Endothelial cell of umbilical vein (primary cell): ENCODE measurements at regions not wholly inside any gene's neighbourhood (a gene's known extent, or its start where the extent isn't known, plus 50 kb on each side); places are given as distances from the start of the nearest gene placed in this dataset.

Experiments used
- BruUV-seq: library from RNA; stranded (reverse); fragments of 400-500 nt; replicated peaks from 2 replicates; lab custom pipeline; 2021; lab: Mats Ljungman, UMichigan
- CTCF ChIA-PET: fragments of 300-600, 350-600 bp; sonication (Branson Sonifier 250); formaldehyde crosslinking; loops from one replicate; lab custom pipeline; 2021; ENCODE audit warnings: antibody characterized with exemption, inconsistent platforms; lab: Charles Lee
- POLR2A ChIA-PET: fragments of 300-600, 350-600 bp; sonication (Branson Sonifier 250); formaldehyde crosslinking; loops from one replicate; lab custom pipeline; 2021; ENCODE audit warnings: antibody characterized with exemption, inconsistent platforms; lab: Charles Lee
- DNase-seq: peaks from one replicate; pipeline ENCODE4 v3.0.0-alpha.2; 2011; ENCODE audit warnings: low read depth, low spot score
- FAIRE-seq: peaks from 2 replicates; lab custom pipeline; 2011; peaks lifted over from hg19 to GRCh38; lab: Jason Lieb, UNC
- H2AFZ ChIP-seq: 2 replicates; pipeline ENCODE4 v1.6.0; 2012; ENCODE audit warnings: low read depth, low read length, control low read depth, inconsistent platforms
- H3K27ac ChIP-seq: 2 replicates; pipeline ENCODE4 v1.5.1; 2011; ENCODE audit warnings: low read depth, mild to moderate bottlenecking, control low read depth, low read length, moderate library complexity; ENCODE audit not compliant: insufficient read depth
- H3K27me3 ChIP-seq, 2 experiments: 2 replicates each; pipeline versions ENCODE4 v1.6.0 to v1.6.1; 2011; ENCODE audit warnings: low read length in 2 of 2, mixed read lengths in 1 of 2; ENCODE audit not compliant: control insufficient read depth in 2 of 2, insufficient read depth in 2 of 2
- H3K36me3 ChIP-seq, 2 experiments: 2 replicates in 1 of 2; 3 replicates in 1 of 2; pipeline ENCODE4 v1.5.1; 2011; ENCODE audit warnings: low read length in 2 of 2, mild to moderate bottlenecking in 1 of 2, moderate library complexity in 1 of 2; ENCODE audit not compliant: control insufficient read depth in 2 of 2, insufficient read depth in 2 of 2; ENCODE audit errors: extremely low read depth in 1 of 2
- H3K4me1 ChIP-seq: 3 replicates; pipeline ENCODE4 v1.5.1; 2011; ENCODE audit warnings: mild to moderate bottlenecking, low read length; ENCODE audit not compliant: control insufficient read depth, insufficient read depth; ENCODE audit errors: extremely low read depth
- H3K4me2 ChIP-seq: 2 replicates; pipeline ENCODE4 v1.6.1; 2011; ENCODE audit warnings: low read length, control low read depth, mixed read lengths; ENCODE audit not compliant: insufficient read depth
- H3K4me3 ChIP-seq, 3 experiments: fragments of 200-600 bp in 1 of 3; sonication (generic), shearing (Covaris generic) in 1 of 3; replicated peaks in 1 of 3; 2 replicates each; pipeline ENCODE4 v1.5.1; 2011 to 2016; ENCODE audit warnings: control low read depth in 3 of 3, low read length in 3 of 3, mild to moderate bottlenecking in 2 of 3, inconsistent platforms in 1 of 3, low read depth in 1 of 3, moderate library complexity in 1 of 3; ENCODE audit not compliant: insufficient read depth in 1 of 3
- H3K79me2 ChIP-seq: 2 replicates; pipeline ENCODE4 v1.6.0; 2012; ENCODE audit warnings: low read length, inconsistent platforms; ENCODE audit not compliant: control insufficient read depth, insufficient read depth
- H3K9ac ChIP-seq: replicated peaks from 2 replicates; pipeline ENCODE3; 2011; ENCODE audit warnings: low read length, control low read depth; ENCODE audit not compliant: insufficient read depth; ENCODE audit errors: extremely low read depth
- H3K9me1 ChIP-seq: replicated peaks from 3 replicates; pipeline ENCODE4 v1.6.0; 2011; ENCODE audit warnings: mild to moderate bottlenecking, low read length; ENCODE audit not compliant: control insufficient read depth, insufficient read depth; ENCODE audit errors: extremely low read depth
- H3K9me3 ChIP-seq: replicated peaks from 2 replicates; pipeline ENCODE4 v1.5.1; 2012; ENCODE audit warnings: low read length, inconsistent platforms; ENCODE audit not compliant: control insufficient read depth, insufficient read depth
- H4K20me1 ChIP-seq: replicated peaks from 2 replicates; pipeline ENCODE3; 2011; ENCODE audit warnings: mild to moderate bottlenecking, low read length; ENCODE audit not compliant: control insufficient read depth, insufficient read depth; ENCODE audit errors: extremely low read depth
- EZH2 ChIP-seq: IDR thresholded peaks from 2 replicates; pipeline ENCODE4 v1.6.1; 2012; ENCODE audit warnings: borderline replicate concordance, low read depth, mild to moderate bottlenecking, moderate library complexity, low read length, inconsistent platforms; ENCODE audit not compliant: severe bottlenecking
- FOS ChIP-seq: IDR thresholded peaks from 2 replicates; pipeline ENCODE4 v1.6.1; 2011; ENCODE audit warnings: mild to moderate bottlenecking, low read length, moderate library complexity, borderline replicate concordance; ENCODE audit not compliant: insufficient read depth
- GATA2 ChIP-seq: IDR thresholded peaks from 2 replicates; pipeline ENCODE4 v1.7.0; 2011; ENCODE audit warnings: low read depth, mild to moderate bottlenecking, moderate library complexity, mixed read lengths, low read length; ENCODE audit not compliant: insufficient read length, insufficient read depth
- JUN ChIP-seq: IDR thresholded peaks from 2 replicates; pipeline ENCODE4 v1.6.1; 2011; ENCODE audit warnings: borderline replicate concordance, low read depth; ENCODE audit not compliant: insufficient read length, insufficient read depth
- MYC ChIP-seq: IDR thresholded peaks from one replicate; pipeline ENCODE4 v1.6.1; 2011; ENCODE audit warnings: mild to moderate bottlenecking, low read depth, low read length
- POLR2A ChIP-seq: IDR thresholded peaks from 2 replicates; pipeline ENCODE4 v1.6.1; 2012; ENCODE audit warnings: low read depth, mild to moderate bottlenecking, control low read depth, low read length
- POLR2AphosphoS5 ChIP-seq: IDR thresholded peaks from 2 replicates; pipeline ENCODE4 v1.6.1; 2012; ENCODE audit warnings: low read depth, mild to moderate bottlenecking, control low read depth, low read length, moderate library complexity; ENCODE audit not compliant: insufficient read depth
- dilution Hi-C: fragments of 300-500 bp; cut with MboI; formaldehyde crosslinking; loops from one replicate; pipeline ENCODE4 v1.15.0; 2019; ENCODE audit warnings: low sequenced_read_pairs; ENCODE audit not compliant: extremely low pct_ligation_motif_present
- intact Hi-C: fragments of 100-400 bp; cut with micrococcal nuclease; formaldehyde crosslinking; loops from one replicate; pipeline ENCODE4 v1.10.0; 2022
- TF ChIP-seq, protein P1 (sequence below), 2 donors: IDR thresholded peaks; 1 replicate in 1 of 2; 2 replicates in 1 of 2; pipeline ENCODE4 v1.5.1; 2011; ENCODE audit warnings: low read length in 2 of 2, mild to moderate bottlenecking in 2 of 2, moderate library complexity in 2 of 2, control low read depth in 1 of 2, inconsistent platforms in 1 of 2, low read depth in 1 of 2; ENCODE audit not compliant: insufficient read depth in 1 of 2; ENCODE audit errors: extremely low read depth in 1 of 2
- TF ChIP-seq, protein P2 (sequence below): IDR thresholded peaks from 2 replicates; pipeline ENCODE4 v1.6.1; 2011; ENCODE audit not compliant: insufficient read depth, insufficient read length

DNA sequence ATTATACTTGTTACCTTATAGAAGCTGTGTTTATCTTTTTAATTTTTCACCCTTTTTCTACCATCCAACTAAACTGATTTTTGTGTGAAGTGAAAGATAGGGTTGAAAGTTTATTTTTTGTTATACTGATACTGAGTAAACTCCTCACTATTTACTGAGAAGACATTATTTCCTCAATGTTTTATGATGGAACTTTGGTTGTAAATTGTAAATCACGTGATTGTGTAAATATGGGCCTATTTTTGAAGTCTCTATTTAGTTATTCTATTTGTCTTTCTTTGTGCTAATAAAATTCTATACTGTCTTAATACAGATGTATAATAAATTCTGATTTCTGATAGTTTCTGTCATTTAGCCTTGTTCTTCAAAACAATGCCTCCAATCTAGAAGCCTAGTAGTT is 697.2 kb upstream of the SLC8A1 start:
- Histone ChIP-seq H3K4me1 (peaks cover 23% of the 10 kb centered on the region), H3K79me2 (no peaks in the 10 kb centered on the region), H3K9ac (no peak overlapping the region), H3K9me1 (no peaks in the 10 kb centered on the region), H3K4me3 (no peak overlapping the region), H4K20me1 (no peaks in the 10 kb centered on the region), H3K9me3 (no peaks in the 10 kb centered on the region), H3K4me2 (no peak overlapping the region), H3K36me3 (no peaks in the 10 kb centered on the region), H3K27me3 (no peaks in the 10 kb centered on the region), H2AFZ (no peak overlapping the region), H3K27ac (no peak overlapping the region)
- DNase-seq (no peak), FAIRE-seq (no peak)
- TF ChIP-seq, protein P1, sequence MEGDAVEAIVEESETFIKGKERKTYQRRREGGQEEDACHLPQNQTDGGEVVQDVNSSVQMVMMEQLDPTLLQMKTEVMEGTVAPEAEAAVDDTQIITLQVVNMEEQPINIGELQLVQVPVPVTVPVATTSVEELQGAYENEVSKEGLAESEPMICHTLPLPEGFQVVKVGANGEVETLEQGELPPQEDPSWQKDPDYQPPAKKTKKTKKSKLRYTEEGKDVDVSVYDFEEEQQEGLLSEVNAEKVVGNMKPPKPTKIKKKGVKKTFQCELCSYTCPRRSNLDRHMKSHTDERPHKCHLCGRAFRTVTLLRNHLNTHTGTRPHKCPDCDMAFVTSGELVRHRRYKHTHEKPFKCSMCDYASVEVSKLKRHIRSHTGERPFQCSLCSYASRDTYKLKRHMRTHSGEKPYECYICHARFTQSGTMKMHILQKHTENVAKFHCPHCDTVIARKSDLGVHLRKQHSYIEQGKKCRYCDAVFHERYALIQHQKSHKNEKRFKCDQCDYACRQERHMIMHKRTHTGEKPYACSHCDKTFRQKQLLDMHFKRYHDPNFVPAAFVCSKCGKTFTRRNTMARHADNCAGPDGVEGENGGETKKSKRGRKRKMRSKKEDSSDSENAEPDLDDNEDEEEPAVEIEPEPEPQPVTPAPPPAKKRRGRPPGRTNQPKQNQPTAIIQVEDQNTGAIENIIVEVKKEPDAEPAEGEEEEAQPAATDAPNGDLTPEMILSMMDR (IDR thresholded peaks at IDR 0.05; ENCODE audit: extremely low read depth in 1 of 2, insufficient read depth in 1 of 2, low read depth in 1 of 2, low read length in 2 of 2), result no peak
- TF ChIP-seq, protein P2, sequence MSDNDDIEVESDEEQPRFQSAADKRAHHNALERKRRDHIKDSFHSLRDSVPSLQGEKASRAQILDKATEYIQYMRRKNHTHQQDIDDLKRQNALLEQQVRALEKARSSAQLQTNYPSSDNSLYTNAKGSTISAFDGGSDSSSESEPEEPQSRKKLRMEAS, result no peak
- TF ChIP-seq EZH2 (no peak), POLR2AphosphoS5 (no peak), POLR2A (no peak), JUN (no peak), GATA2 (no peak), MYC (no peak), FOS (no peak)
- dilution Hi-C loops (no loop called here), intact Hi-C loops (no loop called here)
- ChIA-PET CTCF (no interaction called here), POLR2A (no interaction called here)
- BruUV-seq, result no TSS peak
